HG03039 (cell line): ENCODE measurements at regions not wholly inside any gene's neighbourhood (a gene's known extent, or its start where the extent isn't known, plus 50 kb on each side); places are given as distances from the start of the nearest gene placed in this dataset.

Experiments
- ATAC-seq: cut with Tn5 transposase; IDR thresholded peaks from one replicate; pipeline ENCODE4 v1.9.1; 2021; ENCODE audit warnings: mild to moderate bottlenecking, moderate library complexity; ENCODE audit not compliant: unreplicated experiment

GRCh38 chr5:61949054-61949678, 356.8 kb upstream of the KIF2A start:
- no peak for ATAC-seq

DNA sequence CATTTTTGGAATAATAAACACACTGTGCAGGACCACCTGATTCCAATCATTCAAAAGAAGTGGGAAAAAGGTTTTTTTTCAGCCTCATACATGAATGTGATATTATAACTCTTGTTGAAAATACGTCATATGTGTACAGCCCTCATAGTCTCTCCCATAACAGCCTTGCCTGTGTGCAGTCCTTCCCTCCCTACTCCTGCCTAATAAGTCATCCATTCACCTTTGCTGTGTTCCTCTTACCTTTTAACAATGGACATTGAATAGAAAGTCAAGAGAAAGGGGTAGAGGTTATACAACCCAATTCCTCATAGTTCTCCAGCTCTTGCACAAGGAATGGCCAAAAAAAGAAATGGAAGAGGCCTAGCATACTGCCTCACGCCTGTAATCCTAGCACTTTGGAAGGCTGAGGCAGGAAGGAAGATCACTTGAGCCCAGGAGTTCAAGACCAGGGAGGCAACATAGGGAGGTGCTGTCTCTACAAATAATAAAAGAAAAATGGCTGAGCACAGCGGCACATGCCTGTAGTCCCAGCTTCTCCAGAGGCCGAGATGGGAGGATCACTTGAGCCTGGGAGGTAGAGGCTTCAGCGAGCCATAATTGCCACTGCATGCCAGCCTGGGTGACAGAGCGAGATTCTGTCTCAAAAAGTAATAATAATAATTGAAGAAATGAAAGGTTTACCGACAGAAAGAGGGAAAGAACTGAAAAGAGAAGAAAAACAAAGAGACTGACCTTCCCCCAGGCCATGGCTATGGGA, 356.1 kb upstream of the KIF2A start:
- ATAC-seq, result no peak

DNA sequence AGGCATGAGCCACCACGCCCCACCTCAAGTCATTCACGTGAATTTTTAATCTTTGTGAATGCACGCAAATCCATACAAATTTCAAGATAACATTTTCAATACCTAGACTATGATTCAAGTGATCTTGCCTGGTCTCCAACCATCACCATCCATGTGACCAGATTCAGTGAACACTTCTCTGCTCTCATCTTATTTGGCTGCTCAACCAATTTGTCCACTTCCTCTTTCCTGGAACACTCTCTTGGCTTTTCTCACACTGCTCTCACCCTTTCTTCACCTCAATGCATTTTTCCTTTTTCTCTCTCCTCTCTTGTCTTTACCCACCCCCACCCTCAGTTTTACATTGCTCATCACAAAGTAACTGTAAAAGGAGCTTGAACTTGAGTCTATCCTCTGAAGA, 354.7 kb upstream of the KIF2A start:
- ATAC-seq, result no peak

DNA sequence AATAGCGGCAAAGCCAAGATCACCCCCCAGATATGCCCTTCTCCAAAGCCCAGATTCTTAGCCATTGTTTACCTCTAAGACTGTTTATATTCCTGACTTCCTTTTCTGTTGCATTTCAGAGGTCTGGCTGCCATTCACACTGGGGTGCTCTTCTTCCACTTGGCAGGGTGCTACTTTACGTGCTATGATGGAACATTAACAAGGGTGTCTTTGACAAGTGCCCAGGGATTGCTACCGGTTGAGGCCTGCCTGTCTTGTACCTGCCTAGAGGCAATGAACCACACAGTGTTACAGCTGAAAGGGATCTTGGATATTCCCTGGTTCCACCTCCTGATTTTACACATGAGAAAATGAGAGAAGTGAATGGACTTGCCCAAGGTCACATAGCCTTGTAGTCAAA, 352.1 kb upstream of the KIF2A start:
- ATAC-seq, result no peak

DNA sequence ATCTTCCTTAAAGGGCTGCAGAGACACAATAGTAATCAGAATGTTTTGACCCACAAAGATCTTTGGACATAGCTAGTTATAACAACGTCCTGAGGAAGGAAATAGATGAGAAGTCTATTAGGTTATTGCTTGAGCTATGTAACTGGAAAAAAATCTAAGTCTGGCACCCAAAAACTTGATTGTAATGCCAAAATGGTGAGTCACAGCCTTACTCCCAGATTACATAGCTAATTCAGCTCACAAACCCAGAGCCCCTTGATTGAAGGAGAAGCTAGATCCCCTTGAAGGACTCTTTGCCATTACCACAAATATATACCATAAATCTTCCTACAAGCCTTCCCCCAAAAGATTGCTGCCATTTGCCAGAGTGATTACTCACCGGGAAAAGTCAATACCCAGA, 341.8 kb upstream of the KIF2A start:
- ATAC-seq, result no peak

- ATAC-seq, result no peak
Observed at GRCh38 chr5:61965069-61965468, 340.9 kb upstream of the KIF2A start.

DNA sequence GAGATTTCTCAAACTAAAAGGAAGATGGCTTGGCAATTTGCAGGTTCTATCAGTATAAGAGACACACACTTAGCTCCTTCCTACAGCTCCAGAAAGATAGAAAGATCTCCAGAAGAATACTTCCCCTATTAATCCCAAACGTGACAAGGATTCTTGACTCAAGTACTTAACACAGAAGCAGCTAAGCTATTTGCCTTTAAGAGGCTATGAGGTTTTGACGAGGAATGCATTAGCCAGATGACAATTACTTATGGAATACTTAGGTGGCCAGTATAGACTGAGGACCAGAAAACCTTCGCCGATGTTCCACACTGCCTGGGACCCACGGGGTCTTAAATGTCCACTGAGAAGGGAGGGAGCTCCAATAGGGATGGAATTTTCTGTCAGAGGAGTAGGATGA, 340.5 kb upstream of the KIF2A start:
- no peak for ATAC-seq

- ATAC-seq, result no peak
Observed at GRCh38 chr5:61966296-61966955, 339.6 kb upstream of the KIF2A start.

DNA sequence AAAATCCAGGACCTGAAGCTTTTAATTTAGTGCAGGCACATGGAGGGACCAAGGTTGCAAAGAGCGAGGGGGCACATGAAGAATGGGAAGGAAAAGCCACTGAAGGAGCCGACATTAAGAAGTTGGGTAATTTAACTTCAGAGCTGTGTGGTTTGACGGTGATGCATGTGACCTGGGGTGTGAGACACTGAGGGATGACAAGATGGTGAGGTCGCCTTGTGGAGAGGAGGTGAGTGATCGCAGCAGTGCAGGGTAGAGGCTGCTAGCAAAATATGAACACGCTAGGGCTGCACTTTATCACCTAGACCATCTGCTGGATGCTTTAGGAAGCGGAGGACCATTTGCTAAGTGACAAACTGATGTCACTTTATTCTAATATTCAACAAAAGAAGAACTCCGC, 339.0 kb upstream of the KIF2A start:
- ATAC-seq, result no peak

GRCh38 chr5:61967681-61968080, 338.3 kb upstream of the KIF2A start:
- no peak for ATAC-seq

- no peak for ATAC-seq
Observed at GRCh38 chr5:61969347-61969746, 336.7 kb upstream of the KIF2A start.

GRCh38 chr5:61969755-61970154, 336.3 kb upstream of the KIF2A start:
- no peak for ATAC-seq

DNA sequence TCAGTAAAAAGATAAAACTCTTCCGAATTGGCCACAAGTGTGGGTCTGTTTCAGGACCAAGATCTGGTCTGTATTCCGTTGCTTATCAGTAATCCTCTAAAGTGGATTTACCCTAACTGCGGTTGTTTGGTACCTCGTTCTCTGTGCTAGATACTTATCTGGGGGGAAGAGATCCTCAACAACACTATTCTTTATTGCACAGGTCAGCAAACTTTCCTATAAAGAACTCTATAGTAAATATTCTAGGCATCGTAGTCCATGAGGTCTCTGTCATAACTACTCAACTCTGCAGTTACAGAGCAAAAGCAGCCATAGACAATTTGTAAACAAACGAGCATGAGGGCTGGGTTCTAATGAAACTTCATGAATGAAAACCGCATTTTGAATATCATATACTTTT, 335.8 kb upstream of the KIF2A start:
- no peak for ATAC-seq

- peak; percentile 62 for ATAC-seq
Observed at GRCh38 chr5:61974680-61975079, 331.3 kb upstream of the KIF2A start.

DNA sequence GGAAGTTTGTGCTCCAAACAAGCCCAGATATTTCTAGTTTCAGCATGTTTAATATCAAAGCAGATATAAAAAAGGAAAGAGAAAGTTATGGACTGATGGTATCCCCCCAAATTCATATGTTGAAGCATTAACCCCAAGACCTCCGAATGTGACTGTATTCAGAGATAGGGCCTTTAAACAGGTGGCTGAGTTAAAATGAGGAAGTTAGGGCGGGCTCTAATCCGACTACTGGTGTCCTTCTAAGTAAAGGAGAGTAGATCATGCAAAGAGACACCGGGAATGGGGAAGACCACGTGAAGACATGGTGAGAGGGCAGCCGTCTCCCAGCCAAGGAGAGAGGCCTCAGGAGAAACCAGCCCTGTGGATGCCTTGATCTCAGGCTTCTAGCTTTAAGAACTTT, 324.1 kb upstream of the KIF2A start:
- no peak for ATAC-seq

DNA sequence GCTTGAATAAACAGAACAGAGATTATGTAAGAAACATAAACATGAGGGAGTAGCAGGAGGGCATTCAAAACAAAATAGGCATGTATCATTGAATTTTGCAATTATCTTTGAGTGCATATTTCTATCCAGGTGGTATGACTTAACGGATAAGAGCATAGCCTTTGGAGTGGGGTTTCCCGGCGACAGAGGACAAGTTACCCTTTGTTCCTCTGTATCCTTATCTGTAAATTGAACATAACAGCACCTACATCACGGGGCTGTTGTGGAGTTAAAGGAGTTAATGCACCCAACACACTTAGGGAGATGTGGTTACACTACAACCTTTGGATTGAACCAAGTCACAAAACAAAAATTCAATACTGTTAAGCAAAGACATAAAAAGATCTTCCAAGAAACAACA, 314.6 kb upstream of the KIF2A start:
- no peak for ATAC-seq

- no peak for ATAC-seq
Observed at GRCh38 chr5:61991866-61992265, 314.1 kb upstream of the KIF2A start.

- no peak for ATAC-seq
Observed at GRCh38 chr5:61993295-61993927, 312.6 kb upstream of the KIF2A start.

GRCh38 chr5:61994171-61994570, 311.8 kb upstream of the KIF2A start:
- no peak for ATAC-seq

DNA sequence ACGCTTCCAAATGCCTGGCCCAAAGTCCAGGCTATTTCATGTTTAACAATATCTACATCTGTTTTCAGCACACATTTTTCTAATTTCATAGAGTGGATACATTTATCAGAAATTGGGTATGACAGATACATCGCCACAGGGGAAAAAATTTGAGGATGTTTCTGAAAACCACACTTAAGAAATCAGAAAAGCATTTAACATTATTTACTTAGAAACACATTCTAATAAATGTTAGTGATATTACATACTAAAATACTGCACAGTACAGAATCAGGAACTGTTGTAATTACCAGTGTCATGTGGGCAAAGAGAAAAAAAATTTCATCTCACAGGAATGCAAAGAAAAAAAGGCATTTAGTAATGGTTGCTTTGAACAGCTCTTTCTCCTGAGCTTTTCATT, 310.5 kb upstream of the KIF2A start:
- ATAC-seq, result no peak

DNA sequence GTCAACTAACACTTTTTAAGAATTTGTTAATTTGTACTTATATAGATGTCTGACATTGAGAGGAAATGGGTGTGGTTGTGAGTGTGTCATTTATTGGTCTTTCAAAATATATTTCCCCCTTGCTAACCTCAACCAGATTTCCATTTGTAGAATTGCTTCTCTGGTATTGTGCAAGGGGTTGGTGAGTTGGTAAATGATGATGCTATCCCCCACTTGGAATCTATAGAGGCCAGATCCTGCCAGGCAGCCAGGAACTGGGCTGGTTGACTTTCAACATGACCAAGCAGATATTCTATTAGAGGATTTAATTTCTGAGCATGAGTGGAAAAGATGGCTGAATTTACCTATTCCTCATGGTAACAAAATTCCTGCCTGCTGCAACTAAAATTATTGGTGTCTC, 306.6 kb upstream of the KIF2A start:
- ATAC-seq, result no peak

- ATAC-seq, result no peak
Observed at GRCh38 chr5:62000646-62001045, 305.4 kb upstream of the KIF2A start.
